NCI-H526 treated with DMSO at 0.1 percent for 48 hours (cell line): ENCODE measurements at regions not wholly inside any gene's neighbourhood (a gene's known extent, or its start where the extent isn't known, plus 50 kb on each side); places are given as distances from the start of the nearest gene placed in this dataset.

Experiments used
- DNase-seq: peaks from one replicate; lab custom pipeline; 2025; lab: John Stamatoyannopoulos, UW

GRCh38 chr9:73011956-73012355, 59.1 kb upstream of the ALDH1A1 start:
- no peak for DNase-seq

DNA sequence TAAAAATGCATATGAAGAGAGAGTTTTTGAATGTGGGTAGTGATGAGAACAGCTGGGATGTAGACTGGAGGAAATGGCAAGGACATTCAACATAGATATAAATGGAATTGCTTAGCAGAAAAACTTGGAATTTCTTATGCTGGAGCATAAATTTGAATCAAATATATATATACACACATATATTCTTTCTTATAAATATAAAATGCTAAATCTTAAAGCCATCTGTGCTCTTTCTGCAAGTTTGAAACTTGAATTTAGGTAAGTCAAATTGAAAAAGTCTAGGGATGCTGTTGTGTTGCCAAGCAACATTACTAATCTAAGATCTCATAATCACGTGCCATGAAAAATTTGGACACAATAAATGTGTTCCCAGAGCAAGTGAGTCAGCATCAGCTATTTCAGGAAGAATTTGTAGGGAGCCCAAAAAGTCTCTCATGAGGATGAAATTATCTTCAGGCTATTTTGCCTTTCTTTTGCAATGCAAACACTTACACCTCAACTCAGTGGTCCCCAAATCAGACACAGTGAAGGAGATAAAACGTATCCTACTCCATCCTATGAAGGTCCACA, 58.4 kb upstream of the ALDH1A1 start:
- DNase-seq: no peak

GRCh38 chr9:73009649-73010288, 56.9 kb upstream of the ALDH1A1 start:
- no peak for DNase-seq

- no peak for DNase-seq
Observed at GRCh38 chr9:73007966-73008672, 55.3 kb upstream of the ALDH1A1 start.

DNA sequence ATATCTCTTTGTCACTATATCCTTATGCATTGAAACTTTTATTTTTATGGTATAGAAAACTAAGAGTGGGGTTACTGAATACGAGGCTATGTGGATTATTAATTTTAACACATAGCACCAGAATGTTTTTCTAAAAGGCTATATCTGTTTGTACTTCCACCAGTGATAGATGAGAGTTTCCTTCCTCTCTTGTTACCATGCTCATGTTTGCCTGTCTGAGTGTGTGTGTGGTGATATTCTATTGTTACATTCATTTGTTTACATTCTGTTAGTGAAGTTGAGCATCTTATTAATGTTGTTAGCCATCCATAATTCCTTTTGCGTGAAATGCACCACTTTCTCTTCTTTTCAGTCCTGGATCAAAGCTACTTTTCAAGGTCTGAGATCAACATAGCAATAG, 54.1 kb upstream of the ALDH1A1 start:
- no peak for DNase-seq
